ENCODE measurements at regions not wholly inside any gene's neighbourhood (a gene's known extent, or its start where the extent isn't known, plus 50 kb on each side); places are given as distances from the start of the nearest gene placed in this dataset.

GRCh38 chr18:67783196-67783946 is 266.9 kb upstream of the DSEL start (continued):
- TF ChIP-seq EGR1 (IDR thresholded peaks at IDR 0.05; ENCODE audit: borderline replicate concordance, low read depth, low read length) = no peak
- TF ChIP-seq JUND (IDR thresholded peaks at IDR 0.05; ENCODE audit: low read length) = no peak
- no peak for TF ChIP-seq ASH2L (IDR thresholded peaks at IDR 0.05; ENCODE audit: low read length)
- TF ChIP-seq EZH2 (IDR thresholded peaks at IDR 0.05; ENCODE audit: low read depth, low read length, severe bottlenecking) = no peak
- no peak for TF ChIP-seq TAF7 (optimal IDR thresholded peaks at IDR 0.05; ENCODE audit: borderline replicate concordance, low read depth, low read length)
- TF ChIP-seq KDM1A (IDR thresholded peaks at IDR 0.05; ENCODE audit: borderline replicate concordance, low read length) = no peak
- no peak for TF ChIP-seq RXRA (IDR thresholded peaks at IDR 0.05; ENCODE audit: insufficient read depth, low read depth, low read length)
